GM12878 (cell line): ENCODE measurements at regions not wholly inside any gene's neighbourhood (a gene's known extent, or its start where the extent isn't known, plus 50 kb on each side); places are given as distances from the start of the nearest gene placed in this dataset.

ENCODE experiments used
- ATAC-seq: fragments of 200-7000 bp; cut with Tn5 transposase; 3 replicates; pipeline ENCODE4 v1.9.1; 2020; ENCODE audit warnings: mild to moderate bottlenecking, moderate library complexity
- BruUV-seq: library from RNA; stranded (reverse); fragments of 400-500 nt; replicated peaks from 2 replicates; lab custom pipeline; 2021; lab: Mats Ljungman, UMichigan
- CTCF ChIA-PET: fragments of 300-600 bp; sonication (Branson Sonifier 250); formaldehyde crosslinking; extraction: SDS; loops from one replicate; lab custom pipeline; 2021; ENCODE audit warnings: inconsistent platforms; lab: Yijun Ruan, JAX
- POLR2A ChIA-PET: fragments of 350-600 bp; formaldehyde crosslinking; extraction: SDS; loops from one replicate; lab custom pipeline; 2021; ENCODE audit warnings: inconsistent platforms; lab: Charles Lee
- RAD21 ChIA-PET: fragments of 300-600 bp; sonication (Branson Sonifier 250); formaldehyde crosslinking; loops from one replicate; lab custom pipeline; 2023; ENCODE audit warnings: antibody characterized with exemption; ENCODE audit not compliant: unreplicated experiment; lab: Charles Lee
- SMC1A ChIA-PET: fragments of 300-600 bp; sonication (Branson Sonifier 250); formaldehyde crosslinking; loops from one replicate; lab custom pipeline; 2023; ENCODE audit not compliant: unreplicated experiment, uncharacterized antibody; lab: Charles Lee
- DNase-seq: peaks from one replicate; pipeline ENCODE4 v3.0.0-alpha.2; 2011; ENCODE audit warnings: low read depth, low spot score
- FAIRE-seq: peaks from 3 replicates; lab custom pipeline; 2011; peaks lifted over from hg19 to GRCh38; lab: Jason Lieb, UNC
- H2AFZ ChIP-seq: 2 replicates; pipeline ENCODE4 v1.6.0; 2011; ENCODE audit warnings: low read depth, low read length, control low read depth; ENCODE audit not compliant: control insufficient read depth
- H3K27ac ChIP-seq: 2 replicates; pipeline ENCODE4 v1.5.1; 2011; ENCODE audit warnings: control low read depth; ENCODE audit not compliant: control insufficient read depth, insufficient read depth
- H3K27me3 ChIP-seq, 2 experiments: replicated peaks in 1 of 2; 2 replicates each; pipeline versions ENCODE4 v1.6.0 to v1.6.1; 2011; ENCODE audit warnings: low read length in 1 of 2; ENCODE audit not compliant: control insufficient read depth in 2 of 2, insufficient read depth in 2 of 2
- H3K36me3 ChIP-seq, 2 experiments: 2 replicates each; pipeline ENCODE4 v1.5.1; 2011; ENCODE audit warnings: low read length in 1 of 2; ENCODE audit not compliant: control insufficient read depth in 2 of 2, insufficient read depth in 2 of 2
- H3K4me1 ChIP-seq: 2 replicates; pipeline ENCODE4 v1.6.1; 2011; ENCODE audit warnings: mild to moderate bottlenecking, low read length, moderate library complexity, mixed read lengths; ENCODE audit not compliant: control insufficient read depth, insufficient read depth
- H3K4me2 ChIP-seq: 2 replicates; pipeline ENCODE4 v1.6.0; 2011; ENCODE audit warnings: control low read depth; ENCODE audit not compliant: control insufficient read depth, insufficient read depth
- H3K4me3 ChIP-seq: fragments of 200-600 bp; sonication (generic); 2 replicates; pipeline ENCODE4 v1.5.1; 2016
- H3K79me2 ChIP-seq: 2 replicates; pipeline ENCODE4 v1.6.0; 2011; ENCODE audit warnings: low read length; ENCODE audit not compliant: control insufficient read depth, insufficient read depth
- H3K9ac ChIP-seq: 2 replicates; pipeline ENCODE4 v1.8.0; 2011; ENCODE audit warnings: low read length, control low read depth, mixed read lengths; ENCODE audit not compliant: control insufficient read depth, insufficient read depth
- H3K9me3 ChIP-seq: replicated peaks from 3 replicates; pipeline ENCODE4 v1.5.1; 2011; ENCODE audit warnings: mild to moderate bottlenecking, low read length; ENCODE audit not compliant: control insufficient read depth, insufficient read depth
- H4K20me1 ChIP-seq: 2 replicates; pipeline ENCODE4 v1.6.0; 2011; ENCODE audit not compliant: control insufficient read depth, insufficient read depth
- BACH1 ChIP-seq: fragments of 450-650 bp; IDR thresholded peaks from 2 replicates; pipeline ENCODE4 v1.6.1; 2017; ENCODE audit warnings: mild to moderate bottlenecking, borderline replicate concordance
- CBX5 ChIP-seq: sonication (generic); IDR thresholded peaks from 2 replicates; pipeline ENCODE4 v1.6.1; 2016; ENCODE audit warnings: low read depth, moderate library complexity, mild to moderate bottlenecking, inconsistent platforms
- CUX1 ChIP-seq: IDR thresholded peaks from 2 replicates; pipeline ENCODE4 v1.6.1; 2012; ENCODE audit warnings: improper control_type of control experiment, low read depth, low read length; ENCODE audit not compliant: insufficient replicate concordance
- DPF2 ChIP-seq: fragments of 450-650 bp; IDR thresholded peaks from 2 replicates; pipeline ENCODE4 v1.6.1; 2017; ENCODE audit warnings: mild to moderate bottlenecking
- HSF1 ChIP-seq: fragments of 150-350 bp; IDR thresholded peaks from 2 replicates; pipeline ENCODE4 v1.6.1; 2014; ENCODE audit warnings: mild to moderate bottlenecking, low read depth, low read length
- MTA2 ChIP-seq: fragments of 450-650 bp; IDR thresholded peaks from 2 replicates; pipeline ENCODE4 v1.6.1; 2016; ENCODE audit warnings: low read depth, mild to moderate bottlenecking, moderate library complexity
- POLR2AphosphoS2 ChIP-seq: IDR thresholded peaks from 2 replicates; pipeline ENCODE4 v1.6.1; 2011; ENCODE audit warnings: low read depth, mild to moderate bottlenecking, low read length, improper control_type of control experiment, moderate library complexity
- RELB ChIP-seq: fragments of 450-650 bp; IDR thresholded peaks from 2 replicates; pipeline ENCODE4 v1.6.1; 2017; ENCODE audit warnings: low read depth, mild to moderate bottlenecking, moderate library complexity
- SMAD5 ChIP-seq: IDR thresholded peaks from 2 replicates; pipeline ENCODE4 v1.6.1; 2016; ENCODE audit warnings: antibody characterized with exemption, low read depth
- SP1 ChIP-seq: IDR thresholded peaks from one replicate; pipeline ENCODE4 v1.6.1; 2011; ENCODE audit warnings: low read depth, low read length
- SPI1 ChIP-seq: IDR thresholded peaks from 2 replicates; pipeline ENCODE4 v1.6.1; 2011; ENCODE audit warnings: low read depth, mild to moderate bottlenecking, low read length, moderate library complexity, borderline replicate concordance; ENCODE audit not compliant: insufficient read depth
- SREBF2 ChIP-seq: IDR thresholded peaks from 2 replicates; pipeline ENCODE4 v1.6.1; 2012; ENCODE audit warnings: mild to moderate bottlenecking, low read length
- SUPT20H ChIP-seq: IDR thresholded peaks from 2 replicates; pipeline ENCODE4 v1.6.1; 2011; ENCODE audit warnings: low read depth, mild to moderate bottlenecking, low read length, moderate library complexity, borderline replicate concordance; ENCODE audit not compliant: control insufficient read depth
- TAF1 ChIP-seq: IDR thresholded peaks from 2 replicates; pipeline ENCODE4 v1.6.1; 2011; ENCODE audit warnings: mild to moderate bottlenecking, low read depth, low read length, borderline replicate concordance
- TCF12 ChIP-seq: IDR thresholded peaks from 2 replicates; pipeline ENCODE4 v1.6.1; 2011; ENCODE audit warnings: low read depth, mild to moderate bottlenecking, low read length
- TCF7 ChIP-seq: IDR thresholded peaks from 2 replicates; pipeline ENCODE4 v1.6.1; 2014; ENCODE audit warnings: antibody characterized with exemption, borderline replicate concordance
- ZNF217 ChIP-seq: fragments of 450-650 bp; IDR thresholded peaks from 2 replicates; pipeline ENCODE4 v1.6.1; 2017; ENCODE audit warnings: antibody characterized with exemption, mild to moderate bottlenecking
- WGBS: methylation state at CpG from one replicate; pipeline ENCODE4 v1.1.6; 2016; ENCODE audit warnings: low lambda C conversion rate; ENCODE audit not compliant: insufficient replicate concordance, insufficient coverage; ENCODE audit errors: missing lambda C conversion rate; 5-methylcytosine and 5-hydroxymethylcytosine counted together
- in situ Hi-C: fragments of 300-500 bp; cut with MboI; formaldehyde crosslinking; loops from 9 replicates; pipeline ENCODE4 v1.14.3; 2018; ENCODE audit warnings: mixed read lengths
- intact Hi-C: fragments of 100-400 bp; cut with micrococcal nuclease; formaldehyde crosslinking; loops from one replicate; pipeline ENCODE4 v1.14.2; 2022; ENCODE audit not compliant: unreplicated experiment
- TF ChIP-seq, protein P1 (sequence below): IDR thresholded peaks from 2 replicates; pipeline ENCODE4 v1.6.1; 2012; ENCODE audit warnings: low read depth, low read length, improper control_type of control experiment

GRCh38 chrX:43140582-43140981 lies 362.6 kb upstream of the PPP1R2C start:
- SMC1A ChIA-PET, result no interaction called here
- no peaks in the 10 kb centered on the region for H4K20me1 ChIP-seq
- no peaks in the 10 kb centered on the region for H3K79me2 ChIP-seq
- POLR2A ChIA-PET, result no interaction called here
- no peak overlapping the region for H3K4me2 ChIP-seq
- no peak overlapping the region for H3K4me3 ChIP-seq
- FAIRE-seq (no peak), ATAC-seq (no peak)
- H3K27me3 ChIP-seq, result no peaks in the 10 kb centered on the region
- RAD21 ChIA-PET, result no interaction called here
- no peak for TF ChIP-seq MTA2
- TF ChIP-seq HSF1, result no peak
- no peak for TF ChIP-seq TCF12
- TF ChIP-seq TCF7, result no peak
- no peak for TF ChIP-seq POLR2AphosphoS2
- TF ChIP-seq RELB, result no peak
- TF ChIP-seq CBX5, result no peak
- no peak for TF ChIP-seq SUPT20H
- no peak for TF ChIP-seq BACH1
- TF ChIP-seq CUX1, result no peak
- TF ChIP-seq, protein P1, sequence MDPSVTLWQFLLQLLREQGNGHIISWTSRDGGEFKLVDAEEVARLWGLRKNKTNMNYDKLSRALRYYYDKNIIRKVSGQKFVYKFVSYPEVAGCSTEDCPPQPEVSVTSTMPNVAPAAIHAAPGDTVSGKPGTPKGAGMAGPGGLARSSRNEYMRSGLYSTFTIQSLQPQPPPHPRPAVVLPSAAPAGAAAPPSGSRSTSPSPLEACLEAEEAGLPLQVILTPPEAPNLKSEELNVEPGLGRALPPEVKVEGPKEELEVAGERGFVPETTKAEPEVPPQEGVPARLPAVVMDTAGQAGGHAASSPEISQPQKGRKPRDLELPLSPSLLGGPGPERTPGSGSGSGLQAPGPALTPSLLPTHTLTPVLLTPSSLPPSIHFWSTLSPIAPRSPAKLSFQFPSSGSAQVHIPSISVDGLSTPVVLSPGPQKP, result no peak
- TF ChIP-seq SMAD5, result no peak
- TF ChIP-seq SREBF2, result no peak
- no peak for TF ChIP-seq TAF1
- no peak for TF ChIP-seq SP1
- TF ChIP-seq DPF2, result no peak
- TF ChIP-seq SPI1, result no peak
- TF ChIP-seq ZNF217, result no peak
- TF ChIP-seq, all 136 proteins: peak for 0
- no peak overlapping the region for H3K27ac ChIP-seq
- no peak overlapping the region for H3K9ac ChIP-seq
- intact Hi-C loops (no loop called here), in situ Hi-C loops (no loop called here)
- BruUV-seq, result no TSS peak
- CTCF ChIA-PET, result no interaction called here
- WGBS, result 0% methylated on average over 2 of the region's 2 CpGs
- no peak overlapping the region for H2AFZ ChIP-seq
- DNase-seq, result no peak
- no peaks in the 10 kb centered on the region for H3K4me1 ChIP-seq
- no peaks in the 10 kb centered on the region for H3K9me3 ChIP-seq
- no peaks in the 10 kb centered on the region for H3K36me3 ChIP-seq
